CD14-positive monocyte (primary cell): ENCODE measurements at regions not wholly inside any gene's neighbourhood (a gene's known extent, or its start where the extent isn't known, plus 50 kb on each side); places are given as distances from the start of the nearest gene placed in this dataset.

Experiments
- DNase-seq, 3 donors: peaks; one replicate each; pipeline ENCODE4 v3.0.0-alpha.2; 2011 to 2022
- H2AFZ ChIP-seq: 2 replicates; pipeline ENCODE4 v1.6.0; 2012; ENCODE audit warnings: mild to moderate bottlenecking, low read depth, low read length, inconsistent platforms; ENCODE audit not compliant: insufficient read depth, poor library complexity, severe bottlenecking
- H3K27ac ChIP-seq, 2 donors: 1 replicate in 1 of 2; 2 replicates in 1 of 2; pipeline ENCODE4 v1.5.1; 2012 to 2013; ENCODE audit warnings: low read length in 2 of 2, control low read depth in 1 of 2, inconsistent platforms in 1 of 2, low read depth in 1 of 2, mild to moderate bottlenecking in 1 of 2
- H3K27me3 ChIP-seq, 2 donors: one replicate each; pipeline versions ENCODE4 v1.6.0 to v1.6.1; 2011 to 2013; ENCODE audit warnings: low read length in 2 of 2; ENCODE audit not compliant: control insufficient read depth in 2 of 2, insufficient read depth in 2 of 2
- H3K36me3 ChIP-seq, 2 donors: replicated peaks in 1 of 2; 1 replicate in 1 of 2; 2 replicates in 1 of 2; pipeline versions ENCODE4 v1.5.1 to v1.6.1; 2012 to 2013; ENCODE audit warnings: low read length in 2 of 2, control low read depth in 1 of 2, inconsistent platforms in 1 of 2, mild to moderate bottlenecking in 1 of 2; ENCODE audit not compliant: insufficient read depth in 2 of 2, control insufficient read depth in 1 of 2
- H3K4me1 ChIP-seq, 2 donors: 1 replicate in 1 of 2; 2 replicates in 1 of 2; pipeline versions ENCODE4 v1.5.1 to v1.6.1; 2012 to 2013; ENCODE audit warnings: low read length in 2 of 2, control low read depth in 1 of 2, inconsistent platforms in 1 of 2, mild to moderate bottlenecking in 1 of 2, moderate library complexity in 1 of 2; ENCODE audit not compliant: insufficient read depth in 2 of 2, control insufficient read depth in 1 of 2
- H3K4me2 ChIP-seq: replicated peaks from 2 replicates; pipeline ENCODE3; 2012; ENCODE audit warnings: low read length, moderate library complexity, mild to moderate bottlenecking; ENCODE audit not compliant: poor library complexity, severe bottlenecking; ENCODE audit errors: extremely low read depth
- H3K4me3 ChIP-seq, 3 experiments: fragments of 200-600 bp in 1 of 3; sonication (generic) in 1 of 3; replicated peaks in 1 of 3; 1 replicate in 2 of 3; 2 replicates in 1 of 3; pipeline ENCODE4 v1.5.1; 2011 to 2013; ENCODE audit warnings: low read length in 3 of 3, mild to moderate bottlenecking in 3 of 3, control low read depth in 2 of 3, low read depth in 2 of 3, inconsistent platforms in 1 of 3, moderate library complexity in 1 of 3
- H3K79me2 ChIP-seq: 2 replicates; pipeline ENCODE4 v1.6.0; 2012; ENCODE audit warnings: mild to moderate bottlenecking, control low read depth, inconsistent platforms, low read length, moderate library complexity; ENCODE audit not compliant: insufficient read depth
- H3K9ac ChIP-seq: 2 replicates; pipeline ENCODE4 v1.6.0; 2017; ENCODE audit warnings: low read length, mild to moderate bottlenecking; ENCODE audit not compliant: insufficient read depth, poor library complexity, severe bottlenecking
- H3K9me3 ChIP-seq, 2 donors: replicated peaks in 1 of 2; 1 replicate in 1 of 2; 2 replicates in 1 of 2; pipeline versions ENCODE4 v1.5.1 to v1.6.1; 2012 to 2013; ENCODE audit warnings: low read length in 2 of 2, control low read depth in 1 of 2; ENCODE audit not compliant: control insufficient read depth in 1 of 2, insufficient read depth in 1 of 2
- H4K20me1 ChIP-seq: 2 replicates; pipeline ENCODE4 v1.6.0; 2012; ENCODE audit warnings: mild to moderate bottlenecking, low read length, control low read depth, moderate library complexity; ENCODE audit not compliant: insufficient read depth
- H3K27ac Mint-ChIP-seq, 7 donors: one replicate each; pipeline ENCODE4 v1.8.0; 2020; ENCODE audit warnings: mild to moderate bottlenecking in 7 of 7, mixed read lengths in 7 of 7, moderate library complexity in 6 of 7, inconsistent platforms in 2 of 7
- H3K27me3 Mint-ChIP-seq, 3 donors: one replicate each; pipeline ENCODE4 v1.8.0; 2021 to 2022; ENCODE audit warnings: low read depth in 3 of 3, mild to moderate bottlenecking in 3 of 3, mixed read lengths in 3 of 3, moderate library complexity in 3 of 3, inconsistent platforms in 1 of 3
- H3K36me3 Mint-ChIP-seq, 2 donors: one replicate each; pipeline ENCODE4 v1.8.0; 2020; ENCODE audit warnings: mixed read lengths in 2 of 2, inconsistent platforms in 1 of 2, mild to moderate bottlenecking in 1 of 2
- H3K4me1 Mint-ChIP-seq: one replicate; pipeline ENCODE4 v1.8.0; 2020; ENCODE audit warnings: mild to moderate bottlenecking, mixed read lengths
- H3K4me3 Mint-ChIP-seq, 2 donors: one replicate each; pipeline ENCODE4 v1.8.0; 2020; ENCODE audit warnings: mild to moderate bottlenecking in 2 of 2, mixed read lengths in 2 of 2, moderate library complexity in 1 of 2
- H3K9me3 Mint-ChIP-seq, 7 donors: one replicate each; pipeline ENCODE4 v1.8.0; 2020 to 2022; ENCODE audit warnings: mixed read lengths in 7 of 7, mild to moderate bottlenecking in 6 of 7, moderate library complexity in 6 of 7, inconsistent platforms in 2 of 7
- CTCF ChIP-seq: fragments of 200-600 bp; IDR thresholded peaks from one replicate; pipeline ENCODE4 v1.8.0; 2022; ENCODE audit warnings: antibody characterized with exemption, mild to moderate bottlenecking
- WGBS: methylation state at CpG from one replicate; pipeline ENCODE4 v1.1.5; 2013; ENCODE audit warnings: missing lambda C conversion rate; ENCODE audit not compliant: insufficient coverage; 5-methylcytosine and 5-hydroxymethylcytosine counted together
- intact Hi-C, 2 donors: fragments of 100-400 bp; cut with micrococcal nuclease; formaldehyde crosslinking; loops; one replicate each; pipeline versions ENCODE4 v1.15.0 to v1.15.1; 2023

DNA sequence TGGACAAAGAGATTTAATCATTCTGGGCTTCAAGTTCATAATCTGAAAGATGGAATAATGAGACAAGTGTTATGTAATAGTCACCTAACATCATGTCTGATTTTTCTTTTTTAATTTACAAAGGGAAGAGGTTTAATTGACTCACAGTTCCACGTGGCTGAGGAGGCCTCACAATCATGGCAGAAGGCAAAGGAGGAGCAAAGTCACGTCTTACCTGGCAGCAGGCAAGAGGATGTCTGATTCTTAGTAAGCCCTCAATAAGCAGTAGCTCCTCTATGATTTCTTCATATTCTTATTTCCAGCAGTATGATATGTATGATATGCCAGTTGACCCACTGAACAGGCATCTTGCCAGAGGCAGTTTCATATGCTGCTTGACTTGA is 152.7 kb downstream of the S1PR1 start:
- H3K4me2 ChIP-seq, result no peak overlapping the region
- peaks cover 0 to 1% (median 0%) of the 10 kb centered on the region in 3 donors for H3K27me3 Mint-ChIP-seq
- no peaks in the 10 kb centered on the region for H3K27me3 ChIP-seq
- no peak overlapping the region for H3K27ac ChIP-seq
- no peak overlapping the region for H3K27ac Mint-ChIP-seq
- H3K4me1 ChIP-seq, result no peaks in the 10 kb centered on the region
- H4K20me1 ChIP-seq, result no peaks in the 10 kb centered on the region
- peaks cover 0 to 8% (median 2%) of the 10 kb centered on the region in 7 donors for H3K9me3 Mint-ChIP-seq
- DNase-seq, result no peak
- H3K79me2 ChIP-seq, result no peaks in the 10 kb centered on the region
- H3K4me3 ChIP-seq, result no peak overlapping the region
- H3K9ac ChIP-seq, result no peak overlapping the region
- no CpG with 5 or more reads among the region's 2 CpGs for WGBS
- no peak overlapping the region for H2AFZ ChIP-seq
- H3K4me1 Mint-ChIP-seq, result no peaks in the 10 kb centered on the region
- no peaks in the 10 kb centered on the region for H3K36me3 ChIP-seq
- intact Hi-C loops, result no loop called here
- TF ChIP-seq CTCF, result no peak
- no peak overlapping the region for H3K4me3 Mint-ChIP-seq
- H3K36me3 Mint-ChIP-seq, result no peaks in the 10 kb centered on the region
- peaks cover 0 to 8% of the 10 kb centered on the region in 2 donors for H3K9me3 ChIP-seq

DNA sequence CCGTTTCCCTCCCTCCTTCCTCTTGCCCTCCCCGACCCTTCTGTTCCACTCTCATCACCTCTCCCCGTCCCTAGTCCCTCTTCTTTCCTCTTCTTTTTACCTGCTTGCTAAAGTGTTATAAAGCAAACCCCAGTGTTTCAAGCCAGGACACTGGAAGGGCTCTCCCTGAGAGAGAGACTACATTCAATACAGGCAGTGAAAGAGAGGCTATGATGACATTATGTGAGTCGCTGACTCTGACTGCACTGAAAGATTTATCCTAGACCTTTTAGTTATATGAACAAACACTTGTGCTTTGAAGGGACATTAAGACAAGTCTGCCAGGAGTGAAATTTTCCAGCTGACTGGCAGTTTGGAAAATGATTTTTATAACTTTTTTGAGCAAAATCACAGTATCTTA is 155.7 kb downstream of the S1PR1 start:
- peaks cover 0 to 4% (median 0%) of the 10 kb centered on the region in 7 donors for H3K9me3 Mint-ChIP-seq
- Histone ChIP-seq H3K9ac (no peak overlapping the region), H3K4me3 (no peak overlapping the region), H3K4me1 (no peaks in the 10 kb centered on the region), H3K9me3 (no peaks in the 10 kb centered on the region), H3K27me3 (no peaks in the 10 kb centered on the region), H3K27ac (no peak overlapping the region), H4K20me1 (no peaks in the 10 kb centered on the region), H3K79me2 (no peaks in the 10 kb centered on the region), H3K36me3 (no peaks in the 10 kb centered on the region), H2AFZ (no peak overlapping the region), H3K4me2 (no peak overlapping the region)
- intact Hi-C loops, result no loop called here
- DNase-seq, result no peak
- no peak for TF ChIP-seq CTCF
- H3K27ac Mint-ChIP-seq, result no peak overlapping the region
- H3K27me3 Mint-ChIP-seq, result peaks cover 0 to 1% (median 0%) of the 10 kb centered on the region in 3 donors
- WGBS, result 73% methylated on average over 2 of the region's 4 CpGs
- H3K4me1 Mint-ChIP-seq, result no peaks in the 10 kb centered on the region
- H3K4me3 Mint-ChIP-seq, result no peak overlapping the region
- H3K36me3 Mint-ChIP-seq, result no peaks in the 10 kb centered on the region
